H1 (cell line): ENCODE measurements at regions not wholly inside any gene's neighbourhood (a gene's known extent, or its start where the extent isn't known, plus 50 kb on each side); places are given as distances from the start of the nearest gene placed in this dataset.

ENCODE experiments used
- CTCF ChIA-PET: fragments of 300-600 bp; sonication (Branson Sonifier 250); formaldehyde crosslinking; loops from one replicate; lab custom pipeline; 2021; ENCODE audit not compliant: partially characterized antibody; lab: Charles Lee
- POLR2A ChIA-PET: fragments of 300-600 bp; sonication (Branson Sonifier 250); formaldehyde crosslinking; loops from one replicate; lab custom pipeline; 2021; ENCODE audit warnings: inconsistent platforms; ENCODE audit not compliant: partially characterized antibody; lab: Charles Lee
- DNase-seq, 2 experiments: peaks; one replicate each; pipeline versions ENCODE4 v3.0.0 to v3.0.0-alpha.2; 2010 to 2022; ENCODE audit warnings: low spot score in 2 of 2, low read depth in 1 of 2, mixed read lengths in 1 of 2
- FAIRE-seq: peaks from 2 replicates; lab custom pipeline; 2011; peaks lifted over from hg19 to GRCh38; lab: Jason Lieb, UNC
- H2AFZ ChIP-seq: 2 replicates; pipeline ENCODE4 v1.8.1; 2012; ENCODE audit warnings: low read length, inconsistent platforms
- H2AK5ac ChIP-seq: 2 replicates; pipeline ENCODE4 v1.6.1; 2013; ENCODE audit warnings: low read depth, low read length
- H2BK120ac ChIP-seq: replicated peaks from 2 replicates; pipeline ENCODE3; 2013; ENCODE audit warnings: low read depth, low read length, inconsistent platforms
- H2BK12ac ChIP-seq: 2 replicates; pipeline ENCODE4 v1.6.1; 2013; ENCODE audit warnings: low read depth, low read length
- H2BK15ac ChIP-seq: 2 replicates; pipeline ENCODE4 v1.6.1; 2013; ENCODE audit warnings: low read length
- H2BK20ac ChIP-seq: 2 replicates; pipeline ENCODE4 v1.6.1; 2013; ENCODE audit warnings: low read length
- H2BK5ac ChIP-seq: 2 replicates; pipeline ENCODE4 v1.6.1; 2013; ENCODE audit warnings: low read depth, low read length
- H3K14ac ChIP-seq: 2 replicates; pipeline ENCODE4 v1.6.1; 2013; ENCODE audit warnings: inconsistent platforms; ENCODE audit not compliant: insufficient read length
- H3K18ac ChIP-seq: 2 replicates; pipeline ENCODE4 v1.6.1; 2013; ENCODE audit warnings: low read length; ENCODE audit errors: extremely low read depth
- H3K23ac ChIP-seq: 2 replicates; pipeline ENCODE4 v1.6.1; 2013; ENCODE audit warnings: inconsistent platforms; ENCODE audit not compliant: insufficient read length
- H3K23me2 ChIP-seq: 2 replicates; pipeline ENCODE4 v1.6.1; 2013; ENCODE audit warnings: low read depth, low read length
- H3K27ac ChIP-seq: 2 replicates; pipeline ENCODE4 v1.6.1; 2011; ENCODE audit warnings: low read depth, low read length, inconsistent platforms
- H3K27me3 ChIP-seq, 4 experiments: replicated peaks in 1 of 4; 1 replicate in 1 of 4; 2 replicates in 3 of 4; pipeline versions ENCODE4 v1.6.1 to v1.8.1; 2011 to 2013; ENCODE audit warnings: low read length in 3 of 4, mild to moderate bottlenecking in 3 of 4, inconsistent platforms in 2 of 4, mixed read lengths in 2 of 4, moderate library complexity in 1 of 4; ENCODE audit not compliant: control insufficient read depth in 3 of 4, insufficient read depth in 3 of 4; ENCODE audit errors: extremely low read depth in 1 of 4
- H3K36me3 ChIP-seq, 4 experiments: 2 replicates each; pipeline versions ENCODE4 v1.6.1 to v1.8.1; 2011 to 2013; ENCODE audit warnings: mild to moderate bottlenecking in 4 of 4, low read length in 3 of 4, moderate library complexity in 2 of 4, control low read depth in 1 of 4, inconsistent platforms in 1 of 4; ENCODE audit not compliant: insufficient read depth in 4 of 4, control insufficient read depth in 2 of 4
- H3K4ac ChIP-seq: replicated peaks from 2 replicates; pipeline ENCODE3; 2013; ENCODE audit warnings: low read length, low read depth, mixed read lengths, inconsistent platforms; ENCODE audit not compliant: insufficient read length
- H3K4me1 ChIP-seq, 4 experiments: replicated peaks in 1 of 4; 1 replicate in 1 of 4; 2 replicates in 3 of 4; pipeline versions ENCODE4 v1.6.1 to v1.8.1; 2011 to 2013; ENCODE audit warnings: low read length in 3 of 4, inconsistent platforms in 2 of 4, mixed read lengths in 1 of 4; ENCODE audit not compliant: insufficient read depth in 4 of 4, control insufficient read depth in 3 of 4
- H3K4me2 ChIP-seq, 2 experiments: 2 replicates each; pipeline versions ENCODE4 v1.6.1 to v1.8.1; 2011 to 2013; ENCODE audit warnings: low read depth in 2 of 2, low read length in 2 of 2, control low read depth in 1 of 2, inconsistent platforms in 1 of 2, mild to moderate bottlenecking in 1 of 2; ENCODE audit not compliant: insufficient read depth in 1 of 2
- H3K4me3 ChIP-seq, 4 experiments: fragments of 200-600, 300-600 bp in 1 of 4; sonication (generic), shearing (Covaris generic), sonication (Bioruptor Twin) in 1 of 4; 2 replicates each; pipeline versions ENCODE4 v1.5.1 to v1.8.1; 2011 to 2016; ENCODE audit warnings: low read length in 4 of 4, low read depth in 3 of 4, control low read depth in 2 of 4, inconsistent platforms in 2 of 4, mild to moderate bottlenecking in 2 of 4, mixed read lengths in 1 of 4, moderate library complexity in 1 of 4; ENCODE audit not compliant: insufficient read depth in 2 of 4; ENCODE audit errors: extremely low read depth in 1 of 4
- H3K56ac ChIP-seq: replicated peaks from 2 replicates; pipeline ENCODE3; 2013; ENCODE audit warnings: low read depth, mild to moderate bottlenecking, mixed read lengths, low read length, inconsistent platforms; ENCODE audit not compliant: insufficient read length
- H3K79me1 ChIP-seq: 2 replicates; pipeline ENCODE4 v1.6.1; 2013; ENCODE audit warnings: low read depth, low read length, control low read depth
- H3K79me2 ChIP-seq, 2 experiments: 2 replicates each; pipeline versions ENCODE4 v1.6.1 to v1.8.1; 2012 to 2013; ENCODE audit warnings: low read length in 2 of 2, mild to moderate bottlenecking in 2 of 2, inconsistent platforms in 1 of 2; ENCODE audit not compliant: insufficient read depth in 2 of 2, control insufficient read depth in 1 of 2
- H3K9ac ChIP-seq, 4 experiments: replicated peaks in 1 of 4; 1 replicate in 1 of 4; 2 replicates in 3 of 4; pipeline versions ENCODE4 v1.6.1 to v1.8.1; 2011 to 2013; ENCODE audit warnings: low read depth in 3 of 4, low read length in 3 of 4, control low read depth in 2 of 4, mild to moderate bottlenecking in 2 of 4, moderate library complexity in 2 of 4, inconsistent platforms in 1 of 4; ENCODE audit errors: extremely low read depth in 1 of 4
- H3K9me3 ChIP-seq, 2 experiments: 2 replicates each; pipeline versions ENCODE4 v1.6.1 to v1.8.1; 2012 to 2013; ENCODE audit warnings: mild to moderate bottlenecking in 2 of 2, moderate library complexity in 2 of 2, control low read depth in 1 of 2, inconsistent platforms in 1 of 2, low read depth in 1 of 2, low read length in 1 of 2, mixed read lengths in 1 of 2; ENCODE audit not compliant: insufficient read depth in 2 of 2
- H4K20me1 ChIP-seq, 2 experiments: replicated peaks in 1 of 2; 2 replicates each; pipeline versions ENCODE3 to v1.8.1; 2011 to 2013; ENCODE audit warnings: inconsistent platforms in 2 of 2, low read length in 2 of 2, mild to moderate bottlenecking in 1 of 2; ENCODE audit not compliant: insufficient read depth in 2 of 2, control insufficient read depth in 1 of 2
- H4K5ac ChIP-seq: 2 replicates; pipeline ENCODE4 v1.6.1; 2013; ENCODE audit warnings: low read length, low read depth, mixed read lengths, inconsistent platforms; ENCODE audit not compliant: insufficient read length
- H4K8ac ChIP-seq: 2 replicates; pipeline ENCODE4 v1.8.0; 2013; ENCODE audit warnings: mild to moderate bottlenecking, moderate library complexity, low read length, inconsistent platforms; ENCODE audit not compliant: insufficient read depth; ENCODE audit errors: extremely low read depth
- H4K91ac ChIP-seq: replicated peaks from 2 replicates; pipeline ENCODE3; 2013; ENCODE audit warnings: low read length, mixed read lengths, inconsistent platforms; ENCODE audit not compliant: insufficient read length
- CEBPB ChIP-seq: IDR thresholded peaks from 2 replicates; pipeline ENCODE4 v1.6.1; 2012; ENCODE audit warnings: low read depth, low read length
- CHD1 ChIP-seq: IDR thresholded peaks from 2 replicates; pipeline ENCODE4 v1.6.1; 2012; ENCODE audit warnings: low read depth, low read length, improper control_type of control experiment
- GTF2F1 ChIP-seq: IDR thresholded peaks from 2 replicates; pipeline ENCODE4 v1.6.1; 2012; ENCODE audit warnings: low read depth, low read length, improper control_type of control experiment, borderline replicate concordance
- WGBS, 2 experiments: shearing (Covaris generic) in 1 of 2; methylation state at CpG; one replicate each; pipeline versions ENCODE4 v1.1.6 to v1.1.7; 2013 to 2015; ENCODE audit warnings: low lambda C conversion rate in 2 of 2, mixed read lengths in 2 of 2, inconsistent platforms in 1 of 2, low coverage in 1 of 2, missing lambda C conversion rate in 1 of 2; ENCODE audit not compliant: insufficient replicate concordance in 2 of 2, insufficient coverage in 1 of 2, insufficient read length in 1 of 2; ENCODE audit errors: extremely low coverage in 1 of 2, missing lambda C conversion rate in 1 of 2; 5-methylcytosine and 5-hydroxymethylcytosine counted together

- Histone ChIP-seq H4K5ac (no peak overlapping the region), H3K23me2 (no peaks in the 10 kb centered on the region), H3K36me3 (no peaks in the 10 kb centered on the region), H3K14ac (no peak overlapping the region), H4K8ac (no peak overlapping the region), H3K27me3 (no peaks in the 10 kb centered on the region), H2BK20ac (no peak overlapping the region), H2BK5ac (no peak overlapping the region), H3K4me1 (no peaks in the 10 kb centered on the region), H3K4ac (no peak overlapping the region), H2AK5ac (no peak overlapping the region), H3K23ac (no peak overlapping the region), H3K79me1 (no peaks in the 10 kb centered on the region), H2BK15ac (no peak overlapping the region), H3K27ac (no peak overlapping the region), H3K9me3 (no peaks in the 10 kb centered on the region), H4K91ac (no peak overlapping the region), H2BK120ac (no peak overlapping the region), H3K18ac (no peak overlapping the region), H2AFZ (no peak overlapping the region), H4K20me1 (no peaks in the 10 kb centered on the region), H3K4me3 (no peak overlapping the region), H3K9ac (no peak overlapping the region), H3K79me2 (no peaks in the 10 kb centered on the region), H3K4me2 (no peak overlapping the region), H2BK12ac (no peak overlapping the region), H3K56ac (no peak overlapping the region)
- FAIRE-seq: no peak
- 86% methylated on average over 2 of the region's 2 CpGs; no CpG with 5 or more reads in 1 of the 2 experiments for WGBS, 2 experiments
- TF ChIP-seq GTF2F1: no peak
- TF ChIP-seq CEBPB: peak; percentile 42; the same call in 1 of the 2 replicates
- no peak for TF ChIP-seq CHD1
- ChIA-PET CTCF (interaction anchor here (0.7 kb wide), 1 partner anchor 326 kb away, joined by 3 read pairs; no protein-coding TSS in a partner anchor), POLR2A (no interaction called here)
- DNase-seq: no peak
These were observed 2186.1 kb upstream of the RAG2 start for GRCh38 chr11:38784164-38784563.
